Neural cell (in vitro differentiated cells): ENCODE measurements at regions not wholly inside any gene's neighbourhood (a gene's known extent, or its start where the extent isn't known, plus 50 kb on each side); places are given as distances from the start of the nearest gene placed in this dataset.

Experiments
- CTCF ChIP-seq: fragments of 450-650 bp; IDR thresholded peaks from 2 replicates; pipeline ENCODE4 v1.5.1; 2014; ENCODE audit warnings: antibody characterized with exemption, mild to moderate bottlenecking, moderate library complexity; ENCODE audit not compliant: poor library complexity, severe bottlenecking
- EZH2 ChIP-seq: fragments of 200-600, 300-800 bp; shearing (Covaris generic), sonication (generic); IDR thresholded peaks from 2 replicates; pipeline ENCODE4 v1.6.1; 2014; ENCODE audit warnings: antibody characterized with exemption, low read length, borderline replicate concordance, mild to moderate bottlenecking; ENCODE audit not compliant: insufficient read depth, poor library complexity, severe bottlenecking
- POLR2AphosphoS5 ChIP-seq: IDR thresholded peaks from 2 replicates; pipeline ENCODE4 v1.6.1; 2012
- TF ChIP-seq, protein P1 (sequence below): IDR thresholded peaks from 2 replicates; pipeline ENCODE4 v1.6.1; 2012; ENCODE audit warnings: borderline replicate concordance

DNA sequence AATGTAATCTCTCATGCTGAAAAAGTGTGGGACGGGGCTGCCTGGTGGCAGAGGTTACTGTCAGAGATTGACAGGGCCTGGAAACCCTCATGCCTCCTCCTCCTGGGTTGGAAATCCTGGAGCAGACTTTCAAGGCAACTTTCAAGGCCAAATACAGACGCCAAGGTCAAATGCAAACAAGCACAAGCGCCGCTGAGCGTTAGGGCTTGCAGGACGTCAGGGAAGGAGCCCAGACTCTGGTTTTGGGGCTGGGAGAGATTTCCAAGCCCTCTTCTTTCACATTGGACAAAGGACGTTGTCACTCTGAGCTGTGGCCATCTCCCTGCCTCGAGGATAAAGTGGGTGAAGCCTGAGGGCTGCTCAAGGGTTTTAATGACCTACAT, 120.1 kb downstream of the TWIST2 start:
- no peak for TF ChIP-seq CTCF
- no peak for TF ChIP-seq EZH2
- no peak for TF ChIP-seq POLR2AphosphoS5
- TF ChIP-seq, protein P1, sequence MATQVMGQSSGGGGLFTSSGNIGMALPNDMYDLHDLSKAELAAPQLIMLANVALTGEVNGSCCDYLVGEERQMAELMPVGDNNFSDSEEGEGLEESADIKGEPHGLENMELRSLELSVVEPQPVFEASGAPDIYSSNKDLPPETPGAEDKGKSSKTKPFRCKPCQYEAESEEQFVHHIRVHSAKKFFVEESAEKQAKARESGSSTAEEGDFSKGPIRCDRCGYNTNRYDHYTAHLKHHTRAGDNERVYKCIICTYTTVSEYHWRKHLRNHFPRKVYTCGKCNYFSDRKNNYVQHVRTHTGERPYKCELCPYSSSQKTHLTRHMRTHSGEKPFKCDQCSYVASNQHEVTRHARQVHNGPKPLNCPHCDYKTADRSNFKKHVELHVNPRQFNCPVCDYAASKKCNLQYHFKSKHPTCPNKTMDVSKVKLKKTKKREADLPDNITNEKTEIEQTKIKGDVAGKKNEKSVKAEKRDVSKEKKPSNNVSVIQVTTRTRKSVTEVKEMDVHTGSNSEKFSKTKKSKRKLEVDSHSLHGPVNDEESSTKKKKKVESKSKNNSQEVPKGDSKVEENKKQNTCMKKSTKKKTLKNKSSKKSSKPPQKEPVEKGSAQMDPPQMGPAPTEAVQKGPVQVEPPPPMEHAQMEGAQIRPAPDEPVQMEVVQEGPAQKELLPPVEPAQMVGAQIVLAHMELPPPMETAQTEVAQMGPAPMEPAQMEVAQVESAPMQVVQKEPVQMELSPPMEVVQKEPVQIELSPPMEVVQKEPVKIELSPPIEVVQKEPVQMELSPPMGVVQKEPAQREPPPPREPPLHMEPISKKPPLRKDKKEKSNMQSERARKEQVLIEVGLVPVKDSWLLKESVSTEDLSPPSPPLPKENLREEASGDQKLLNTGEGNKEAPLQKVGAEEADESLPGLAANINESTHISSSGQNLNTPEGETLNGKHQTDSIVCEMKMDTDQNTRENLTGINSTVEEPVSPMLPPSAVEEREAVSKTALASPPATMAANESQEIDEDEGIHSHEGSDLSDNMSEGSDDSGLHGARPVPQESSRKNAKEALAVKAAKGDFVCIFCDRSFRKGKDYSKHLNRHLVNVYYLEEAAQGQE: no peak
